D341Med (cell line): ENCODE measurements at regions not wholly inside any gene's neighbourhood (a gene's known extent, or its start where the extent isn't known, plus 50 kb on each side); places are given as distances from the start of the nearest gene placed in this dataset.
"Not testable (repeated sequence)": the region's sequence is repeated elsewhere in the genome, so short reads cannot be mapped to it uniquely, and the experiment has no call there.

ENCODE experiments used
- DNase-seq: peaks from one replicate; pipeline ENCODE4 v3.0.0; 2012; ENCODE audit warnings: low spot score

DNA sequence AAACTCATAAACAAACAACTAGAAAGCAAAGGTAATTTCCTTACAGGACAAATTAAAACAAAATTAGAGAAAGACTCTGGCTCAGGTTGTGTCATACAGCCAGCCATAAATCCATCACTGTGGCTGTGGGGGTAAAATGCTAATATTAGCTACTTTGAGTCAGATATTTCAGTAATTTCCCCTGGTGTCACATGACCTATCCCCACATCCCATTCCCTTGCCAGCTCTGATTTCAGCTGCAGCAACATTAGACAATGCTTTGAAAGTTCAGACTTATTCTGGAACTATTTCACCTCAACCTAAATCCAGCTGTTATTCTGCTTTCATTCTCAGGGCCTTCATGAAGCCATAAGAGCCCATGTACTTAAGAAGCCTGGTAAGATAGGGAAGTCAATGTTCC is 55.3 kb downstream of the RPL10L start:
- no peak for DNase-seq

- DNase-seq, result no peak
Observed at GRCh38 chr14:46582826-46583225, 68.8 kb downstream of the RPL10L start.

DNA sequence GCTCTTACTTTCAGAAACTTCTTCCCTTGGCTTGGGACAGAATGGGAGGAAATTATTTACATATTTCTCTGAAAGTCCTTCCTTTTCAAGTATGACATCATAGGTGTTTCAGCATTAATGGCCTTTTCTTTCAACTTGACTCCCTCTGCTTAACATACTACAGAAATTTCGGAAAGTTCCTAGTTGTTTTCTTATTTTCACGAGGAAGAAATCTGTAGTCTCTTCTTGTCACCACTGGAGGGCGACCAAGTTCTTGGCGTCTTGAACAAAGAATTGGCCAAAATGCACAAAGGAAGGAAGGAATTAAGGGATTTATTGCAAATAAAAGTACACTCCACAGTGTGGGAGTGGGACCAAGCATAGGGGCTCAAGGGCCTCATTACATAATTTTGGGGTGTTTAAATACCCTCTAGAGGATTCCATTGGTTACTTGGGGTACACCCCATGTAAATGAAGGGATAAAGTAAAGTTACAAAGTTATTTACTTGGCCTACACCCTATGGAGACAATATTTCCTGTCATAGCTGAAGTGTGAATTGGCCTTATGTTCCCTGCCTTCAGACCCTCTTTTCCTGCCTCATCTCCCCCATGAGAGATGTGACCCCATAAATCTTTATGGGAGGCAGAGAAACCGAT is 70.4 kb downstream of the RPL10L start:
- peak; percentile 22 for DNase-seq

DNA sequence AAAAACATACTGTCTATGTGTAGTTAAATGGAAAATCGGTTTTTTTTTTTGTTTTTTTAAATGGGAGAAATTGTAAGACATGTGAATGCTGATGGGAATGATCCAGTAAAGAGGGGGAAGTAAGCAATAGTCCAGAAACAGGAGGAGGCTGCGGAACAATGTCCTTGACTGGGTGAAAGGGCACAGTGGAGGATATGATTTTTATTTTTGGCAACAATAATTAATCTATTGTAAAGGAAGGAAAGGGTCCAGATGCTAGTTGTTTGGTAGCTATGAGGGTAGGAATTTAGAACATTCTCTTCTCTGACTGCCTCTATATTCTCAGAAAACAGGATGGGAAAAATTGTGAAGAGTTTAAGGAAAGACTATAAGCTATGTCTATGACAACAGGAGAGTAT is 76.6 kb downstream of the RPL10L start:
- no peak for DNase-seq

DNA sequence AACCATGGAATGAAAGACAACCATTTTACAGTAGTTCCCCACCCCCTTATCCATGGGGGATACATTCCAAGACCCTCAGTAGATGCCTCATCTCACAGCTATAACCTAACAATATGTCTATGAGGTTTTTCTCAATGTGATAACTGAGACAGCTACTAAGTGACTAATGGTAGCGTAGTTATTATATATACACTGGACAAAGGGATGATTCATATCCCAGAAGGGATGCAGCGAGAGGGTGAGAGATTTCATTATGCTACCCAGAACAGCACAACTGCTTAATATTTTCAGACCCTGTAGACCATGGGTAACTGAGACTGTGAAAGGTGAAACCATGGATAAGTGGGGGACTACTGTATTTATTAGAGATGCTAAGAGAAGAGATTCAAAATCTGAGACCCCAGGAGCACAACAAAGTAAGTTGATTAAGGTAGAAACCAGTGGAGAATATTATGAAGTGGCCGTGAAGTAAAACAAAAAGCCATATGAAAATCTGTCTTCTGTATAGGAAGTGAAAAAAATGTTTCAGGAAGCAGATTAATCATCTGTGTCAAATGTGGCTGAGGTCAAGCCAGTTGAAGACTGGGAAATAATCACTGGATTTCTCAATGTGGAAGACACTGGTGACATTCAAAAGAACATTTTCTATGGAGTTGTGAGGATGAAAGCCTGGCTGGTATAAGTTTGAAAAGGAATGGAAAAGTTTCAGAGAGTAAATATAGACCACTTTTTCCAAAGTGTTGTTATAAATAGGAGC is 77.2 kb downstream of the RPL10L start:
- DNase-seq, result no peak

DNA sequence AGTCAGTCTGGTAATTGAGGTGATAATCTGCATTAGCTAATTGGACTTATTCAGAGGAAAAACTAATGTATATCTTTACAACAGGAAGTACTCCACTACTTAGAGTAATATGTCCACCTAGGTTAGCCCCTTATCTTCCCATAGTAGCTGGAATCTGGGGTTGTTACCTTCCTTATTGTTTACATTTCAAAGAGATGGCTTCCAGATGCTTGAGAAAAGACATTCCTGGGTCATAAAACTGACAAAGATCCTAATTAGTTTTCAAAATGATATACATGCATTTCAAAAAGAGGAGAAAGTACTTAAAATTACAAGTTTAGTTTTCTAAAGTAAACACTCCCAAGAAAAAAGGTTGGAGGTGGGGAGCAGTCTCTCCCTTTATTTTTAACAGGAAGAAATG is 78.1 kb downstream of the RPL10L start:
- no peak for DNase-seq

DNA sequence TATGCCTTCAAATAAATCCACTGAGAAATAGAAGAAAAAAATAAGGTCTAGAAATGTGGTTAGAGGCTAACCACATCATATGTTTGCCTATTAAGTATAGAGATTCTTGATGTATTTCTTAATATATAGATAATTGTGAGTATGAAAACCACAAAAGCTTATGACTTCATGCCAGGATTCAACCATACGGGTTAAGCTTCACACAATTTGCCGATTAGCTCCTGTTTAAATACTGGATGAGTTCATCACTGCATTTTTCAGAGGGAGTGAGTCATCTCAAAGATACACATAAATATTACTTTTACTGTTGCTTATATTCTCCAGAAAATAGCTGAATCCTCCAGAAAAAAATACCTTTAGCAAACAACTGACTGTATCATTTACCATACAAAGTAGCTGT is 79.6 kb downstream of the RPL10L start:
- no peak for DNase-seq

- DNase-seq, result not testable (repeated sequence)
Observed at GRCh38 chr14:46568161-46568560, 83.4 kb downstream of the RPL10L start.

- no peak for DNase-seq
Observed at GRCh38 chr14:46550836-46551235, 100.7 kb downstream of the RPL10L start.

DNA sequence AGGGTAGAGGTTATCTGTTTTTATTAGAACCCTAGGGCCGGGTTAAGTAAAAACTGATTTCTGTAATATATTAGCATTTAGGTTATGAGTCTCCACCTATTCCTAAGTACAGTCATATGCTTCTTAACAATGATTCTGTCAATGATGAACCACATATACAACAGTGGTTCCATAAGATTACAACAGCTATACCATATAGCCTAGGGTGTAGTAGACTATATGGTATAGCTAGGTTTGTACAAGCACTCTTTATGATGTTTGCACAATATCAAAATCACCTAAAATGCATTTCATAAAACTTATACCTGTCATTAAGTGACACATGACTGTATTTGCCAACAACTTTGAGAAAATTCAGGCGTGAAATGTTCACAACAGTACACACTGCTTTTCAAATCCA is 110.6 kb downstream of the RPL10L start:
- DNase-seq, result no peak

- DNase-seq, result no peak
Observed at GRCh38 chr14:46519121-46519520, 132.5 kb downstream of the RPL10L start.

- DNase-seq, result not testable (repeated sequence)
Observed at GRCh38 chr14:46508752-46509151, 142.8 kb downstream of the RPL10L start.

DNA sequence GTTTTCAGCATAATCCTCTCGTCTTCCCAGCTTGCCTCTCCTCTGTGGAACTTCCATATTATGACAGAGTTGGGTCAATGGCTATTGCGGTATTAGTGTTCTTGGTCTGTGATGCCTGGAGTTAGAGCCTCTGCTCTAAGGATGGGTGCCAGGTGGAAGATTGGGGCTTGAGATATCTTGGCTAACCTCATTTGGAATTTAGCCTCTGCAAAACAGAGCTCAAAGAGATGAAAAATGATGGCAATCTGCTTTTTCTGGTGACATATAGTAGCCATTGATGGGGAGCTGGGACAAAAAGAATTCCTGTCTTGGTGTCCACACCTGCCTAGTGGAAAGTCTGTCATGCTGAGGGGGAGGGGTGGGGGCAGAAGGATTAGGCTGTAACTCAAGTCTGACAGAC is 152.1 kb downstream of the RPL10L start:
- DNase-seq, result no peak

DNA sequence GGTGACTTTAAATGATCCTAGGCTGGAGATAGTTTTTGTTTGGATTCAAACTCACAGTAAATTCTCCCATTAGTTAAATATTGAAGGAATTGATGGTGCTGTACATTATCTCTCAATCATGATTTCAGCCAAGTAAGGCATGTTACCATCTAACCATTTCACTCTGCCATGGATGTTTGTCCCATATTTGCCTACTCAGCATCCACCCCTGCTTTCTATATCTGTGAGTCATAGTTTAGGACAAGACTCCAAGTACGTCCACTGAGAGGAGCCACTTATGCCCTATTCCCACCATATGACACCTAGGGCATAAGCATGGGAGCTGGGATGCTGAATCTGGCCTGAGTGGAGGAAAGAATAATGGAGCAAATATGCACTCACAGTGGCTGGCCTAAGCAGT is 155.2 kb downstream of the RPL10L start:
- DNase-seq, result no peak

GRCh38 chr14:46490238-46490685 is 161.3 kb downstream of the RPL10L start:
- peak; percentile 34 for DNase-seq

DNA sequence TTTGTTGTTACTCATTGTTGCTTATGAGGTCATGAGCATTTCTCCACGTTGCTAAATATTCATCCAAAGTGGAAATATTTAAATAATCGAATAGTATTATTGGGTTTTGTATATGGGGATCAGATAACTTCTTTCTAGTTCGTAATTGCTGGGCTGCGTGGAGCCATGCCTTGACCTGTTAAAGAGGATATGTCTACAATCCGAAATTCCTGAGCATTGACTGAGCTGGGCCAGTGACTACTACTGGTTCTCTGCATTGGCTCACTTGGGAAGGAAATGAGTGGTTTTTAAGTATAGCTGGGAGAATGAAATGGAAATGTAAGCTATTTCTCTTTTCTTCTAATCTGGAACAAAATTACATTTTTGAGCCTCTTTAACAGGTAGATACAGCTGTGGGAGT is 163.2 kb downstream of the RPL10L start:
- DNase-seq, result no peak

DNA sequence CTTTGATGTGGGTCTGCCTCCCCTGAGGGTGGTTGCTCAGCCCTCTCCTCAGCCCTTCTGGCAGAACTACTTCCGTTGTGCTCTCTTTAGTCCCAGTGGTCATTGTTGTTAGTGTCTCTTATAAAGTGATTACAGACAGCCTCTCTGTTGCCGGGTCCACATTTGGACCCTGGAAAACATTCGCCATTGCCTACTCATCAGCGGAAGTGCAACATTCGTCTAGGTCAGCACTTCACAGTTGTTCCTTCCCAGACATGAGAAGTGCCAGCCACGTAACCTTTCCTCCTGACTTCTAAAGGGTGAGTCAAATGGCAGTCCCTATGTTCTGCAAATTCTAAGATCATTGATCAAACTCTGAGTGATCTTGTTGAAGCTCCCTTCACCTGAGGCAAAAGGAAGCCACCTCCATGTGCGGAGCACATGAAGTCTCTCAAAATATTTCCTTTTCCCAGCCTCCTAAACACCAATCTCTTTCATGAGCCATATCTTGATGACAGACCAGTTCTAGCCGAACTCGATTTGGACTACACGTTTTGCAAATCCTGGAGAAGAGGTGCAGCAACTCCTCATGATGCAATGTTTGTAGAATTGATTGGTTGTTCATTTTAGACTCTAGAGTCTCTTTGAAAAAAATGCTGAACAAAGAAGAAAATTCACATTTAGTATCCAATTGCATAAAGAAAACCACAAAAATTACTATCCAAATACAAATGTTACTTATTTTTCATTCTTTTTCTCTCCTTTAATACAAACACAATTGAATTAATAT is 163.8 kb downstream of the RPL10L start:
- DNase-seq, result no peak

DNA sequence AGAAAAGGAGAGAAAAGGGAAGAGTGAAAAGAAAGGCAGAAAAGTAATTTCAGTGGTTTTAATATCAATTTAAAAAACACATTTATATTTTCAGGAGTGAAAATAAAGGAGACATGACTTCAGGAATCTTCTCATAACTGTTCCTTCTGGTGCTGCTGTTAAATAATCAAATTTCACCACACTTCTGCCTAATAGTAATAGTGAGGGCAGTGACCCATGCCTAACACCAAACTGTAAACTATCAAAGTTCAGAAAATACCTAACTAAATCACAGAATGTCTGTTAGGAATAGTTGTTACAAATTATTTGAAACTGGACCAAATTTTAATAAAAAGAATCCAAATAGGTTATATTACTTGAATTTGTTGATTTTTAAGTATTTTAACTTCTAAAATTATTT is 169.4 kb downstream of the RPL10L start:
- DNase-seq, result no peak

DNA sequence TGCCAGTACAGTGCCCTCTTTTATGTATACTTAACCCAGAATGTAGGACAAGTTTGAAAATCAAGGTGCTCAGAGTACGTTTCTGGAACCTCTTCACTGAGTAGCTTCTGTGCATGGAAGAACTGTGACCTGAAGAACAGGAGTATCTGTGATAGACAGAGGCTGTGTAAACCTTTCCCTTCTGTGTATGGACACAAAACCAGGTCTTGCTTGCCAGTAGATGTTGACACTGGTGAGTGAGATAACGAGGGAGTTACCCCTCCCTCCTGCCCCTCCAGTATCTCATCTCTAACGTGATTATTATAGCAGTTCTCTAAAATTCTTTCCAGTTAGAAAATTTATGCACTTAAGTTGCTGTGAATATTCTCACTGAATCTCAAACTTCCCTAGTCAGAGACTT is 170.8 kb downstream of the RPL10L start:
- no peak for DNase-seq

DNA sequence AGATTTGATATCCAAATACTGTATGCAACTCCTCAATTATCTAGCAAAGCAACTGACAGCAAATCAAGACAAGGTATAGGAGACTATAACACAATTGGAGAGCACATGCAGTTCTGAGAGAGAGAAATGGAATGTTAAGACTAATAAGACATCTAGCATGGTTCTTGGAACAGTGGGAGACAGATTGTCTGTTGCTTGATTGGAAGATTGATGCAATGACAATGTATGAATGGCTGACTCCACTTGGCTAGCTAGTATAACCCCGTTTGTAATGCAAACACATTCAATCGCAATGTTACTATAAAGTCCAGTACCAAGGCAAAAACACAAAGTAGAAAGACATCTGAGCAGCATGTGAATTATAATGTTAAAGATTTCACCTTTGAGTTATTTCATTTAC is 179.3 kb downstream of the RPL10L start:
- no peak for DNase-seq

GRCh38 chr14:46464341-46464740 is 187.2 kb downstream of the RPL10L start:
- no peak for DNase-seq

GRCh38 chr14:46451800-46452199 is 199.8 kb downstream of the RPL10L start:
- no peak for DNase-seq

- no peak for DNase-seq
Observed at GRCh38 chr14:46444666-46445065, 206.9 kb downstream of the RPL10L start.
